HepG2 (cell line): ENCODE measurements at regions not wholly inside any gene's neighbourhood (a gene's known extent, or its start where the extent isn't known, plus 50 kb on each side); places are given as distances from the start of the nearest gene placed in this dataset.
"Not testable (repeated sequence)": the region's sequence is repeated elsewhere in the genome, so short reads cannot be mapped to it uniquely, and the experiment has no call there.

Experiments used
- NFYB ChIP-seq: sonication (generic); formaldehyde crosslinking; IDR thresholded peaks from 2 replicates; pipeline ENCODE4 v1.4.0; 2020; ENCODE audit warnings: missing genetic modification reagents
- RBFOX2 ChIP-seq: fragments of 200-400 bp; formaldehyde crosslinking; IDR thresholded peaks from 2 replicates; pipeline ENCODE4 v1.6.1; 2017; ENCODE audit warnings: low read depth, mild to moderate bottlenecking, low read length
- TARDBP ChIP-seq: sonication (generic); formaldehyde crosslinking; IDR thresholded peaks from 2 replicates; pipeline ENCODE4 v1.8.0; 2022; ENCODE audit warnings: mild to moderate bottlenecking, missing genetic modification reagents
- YY1 ChIP-seq: IDR thresholded peaks from 2 replicates; pipeline ENCODE4 v1.6.1; 2011; ENCODE audit warnings: low read length, low read depth, moderate library complexity, mild to moderate bottlenecking; ENCODE audit not compliant: insufficient read depth, insufficient replicate concordance

DNA sequence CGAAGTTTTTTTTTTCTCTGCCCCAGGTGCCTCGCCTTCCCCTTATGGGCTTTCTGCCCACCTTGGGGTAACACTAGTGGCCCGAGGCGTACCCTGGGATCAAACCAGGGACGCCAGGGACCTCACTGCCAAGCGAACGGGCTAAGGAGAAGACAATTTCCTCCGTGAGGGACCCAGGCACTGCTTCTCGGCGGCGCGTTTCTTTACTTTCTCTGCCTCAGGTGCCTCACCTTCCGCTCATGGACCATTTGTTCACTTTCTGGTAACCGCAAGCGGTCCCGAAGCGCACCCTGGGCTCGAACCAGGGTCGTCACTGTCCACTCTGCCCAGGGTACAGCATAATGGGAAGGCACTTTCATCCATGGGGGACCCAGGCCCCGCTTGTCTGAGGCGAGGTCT lies 168.2 kb upstream of the ZNG1F start:
- TF ChIP-seq YY1; NFYB (CRISPR knock-in tag); RBFOX2; TARDBP (CRISPR knock-in tag): not testable (repeated sequence)
